G401 (cell line): ENCODE measurements at regions not wholly inside any gene's neighbourhood (a gene's known extent, or its start where the extent isn't known, plus 50 kb on each side); places are given as distances from the start of the nearest gene placed in this dataset.
A peak's percentile ranks its signal among the peaks of the same experiment; 100 is the strongest.

ENCODE experiments used
- DNase-seq: peaks from one replicate; pipeline ENCODE4 v3.0.0-alpha.2; 2015; ENCODE audit warnings: low spot score
- in situ Hi-C: cut with HindIII; loops from 2 replicates; pipeline ENCODE4 v1.10.0; 2016; ENCODE audit warnings: low sequenced_read_pairs, mixed read lengths

DNA sequence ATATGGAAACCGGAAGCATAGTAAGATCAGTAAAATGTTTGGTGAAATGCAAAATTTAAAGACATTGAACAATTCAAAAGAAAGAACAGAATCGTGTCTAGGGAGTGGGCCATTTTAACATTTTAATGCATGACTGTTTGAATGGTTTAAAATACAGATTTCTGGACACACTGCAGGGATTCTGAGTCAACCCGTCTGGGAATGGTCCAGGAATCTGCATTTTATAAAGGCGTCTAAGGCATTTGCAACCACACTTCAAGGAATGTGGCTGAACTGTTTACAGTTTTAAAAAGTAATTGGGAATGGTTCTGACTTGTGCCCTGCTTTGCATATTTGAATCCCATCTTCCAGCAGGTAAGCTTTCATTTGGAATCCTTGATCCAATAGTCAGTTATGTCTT lies 811.7 kb upstream of the WWC1 start:
- in situ Hi-C loops = no loop called here

GRCh38 chr5:167481345-167481744 lies 810.1 kb upstream of the WWC1 start:
- no peak for DNase-seq
- in situ Hi-C loops = no loop called here

More for the DNA sequence above, 811.7 kb upstream of the WWC1 start:
- DNase-seq = no peak

DNA sequence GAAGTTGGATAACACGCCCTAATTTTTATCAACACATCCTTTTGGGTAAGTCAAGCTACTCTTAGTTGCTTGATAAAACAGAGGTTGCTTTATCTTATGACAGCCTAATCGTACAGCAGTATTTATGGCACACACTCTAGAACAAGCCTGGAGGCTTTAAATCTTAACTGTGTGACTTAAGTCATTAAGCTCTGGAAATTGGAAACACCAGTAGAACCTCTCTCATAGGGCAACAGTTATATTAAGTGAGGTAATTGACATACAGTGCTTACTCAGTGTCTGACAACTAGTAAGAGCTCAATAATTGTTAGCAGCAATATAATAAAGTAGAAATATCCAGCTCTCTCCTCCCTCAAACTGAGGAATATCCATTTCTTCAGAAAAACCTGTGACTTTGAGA lies 808.9 kb upstream of the WWC1 start:
- DNase-seq = no peak
- in situ Hi-C loops = no loop called here

DNA sequence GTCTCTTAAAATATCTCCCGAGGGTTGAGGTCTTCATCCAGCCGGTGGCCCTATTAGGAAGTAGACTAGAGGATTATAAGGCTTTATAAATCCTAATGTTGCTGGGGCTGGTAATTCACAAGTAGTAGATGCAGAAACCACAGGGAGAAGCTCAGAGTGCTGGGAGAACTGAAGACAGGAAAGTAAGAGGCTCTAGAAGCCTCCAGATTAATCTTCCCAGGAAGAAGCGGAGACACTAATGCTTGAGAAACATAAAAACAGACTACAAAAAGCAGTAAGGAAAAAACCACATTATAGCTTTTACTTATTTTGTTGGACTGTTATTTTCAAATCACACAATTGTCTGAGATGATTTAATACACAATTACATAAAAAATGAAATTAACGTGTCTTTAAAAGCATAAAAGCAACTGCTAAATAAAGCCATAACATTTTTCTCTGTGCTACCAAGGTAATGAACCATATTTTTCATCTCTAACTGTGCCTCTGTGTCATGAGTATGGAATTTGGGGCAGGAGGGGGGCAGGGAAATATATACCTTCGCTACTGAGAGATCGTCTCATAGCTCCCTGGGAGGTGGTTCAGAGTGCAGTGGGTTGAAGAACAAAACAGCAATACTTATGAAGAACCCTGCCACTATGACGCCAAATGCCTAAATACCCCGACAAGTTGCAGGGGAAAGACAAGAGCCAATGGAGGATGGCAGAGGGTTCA lies 806.2 kb upstream of the WWC1 start:
- in situ Hi-C loops = no loop called here
- DNase-seq = no peak

GRCh38 chr5:167488371-167488770 lies 803.1 kb upstream of the WWC1 start:
- in situ Hi-C loops = no loop called here
- no peak for DNase-seq

DNA sequence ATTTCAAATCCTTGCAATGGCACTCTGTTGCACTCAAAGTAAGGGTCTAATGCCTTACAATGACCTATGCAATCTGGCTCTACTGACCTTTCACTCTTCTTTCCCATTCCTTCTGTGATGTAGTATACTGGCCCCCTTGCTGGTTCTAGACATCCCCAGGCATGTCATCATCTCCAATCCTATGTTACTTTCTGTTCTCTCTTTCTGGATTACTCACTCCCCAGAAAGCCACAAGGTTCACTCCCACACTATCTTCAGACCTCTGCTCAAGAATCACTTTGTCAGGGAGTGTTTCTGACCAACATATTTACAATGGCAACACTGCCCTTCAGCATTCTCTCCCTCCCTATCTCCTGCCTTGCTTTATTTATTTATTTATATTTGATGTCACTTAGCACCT lies 802.2 kb upstream of the WWC1 start:
- in situ Hi-C loops = no loop called here
- DNase-seq = no peak

DNA sequence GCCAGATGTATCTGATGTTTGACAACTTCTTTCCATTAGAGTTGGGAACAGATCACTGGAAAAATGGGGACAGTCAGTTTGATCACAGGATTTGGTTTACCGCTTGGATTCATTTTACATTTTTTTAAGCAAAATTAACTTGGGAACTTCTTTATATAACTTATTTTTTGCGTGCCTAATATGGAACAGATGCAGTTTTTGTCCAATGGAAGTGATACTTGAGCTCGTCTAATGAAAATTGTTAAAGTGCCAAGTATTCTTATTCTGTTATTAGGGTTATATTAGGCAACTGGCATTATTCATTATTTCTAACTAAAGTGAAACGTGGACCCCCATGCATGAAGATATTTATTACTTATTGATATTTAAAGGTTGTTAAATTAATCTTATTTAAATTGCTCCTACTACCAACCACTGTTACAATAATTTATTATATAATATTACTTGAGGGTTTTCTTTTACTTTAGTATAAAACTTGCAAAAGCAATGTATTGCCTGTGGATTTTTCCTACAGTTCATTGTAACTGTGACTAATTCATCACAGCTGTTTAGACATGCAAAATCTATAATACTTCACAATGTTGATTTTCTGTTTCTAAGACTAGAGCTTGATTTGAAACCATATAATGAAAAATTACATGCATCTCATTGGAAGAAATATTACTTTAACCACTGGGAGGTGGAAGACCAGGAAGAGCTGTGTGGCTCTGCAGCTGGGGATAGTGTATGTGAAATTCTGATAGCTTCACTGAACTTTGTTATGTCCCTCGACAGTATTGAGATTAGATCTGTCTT lies 787.3 kb upstream of the WWC1 start:
- in situ Hi-C loops = no loop called here
- DNase-seq = no peak

GRCh38 chr5:167507463-167508233 lies 783.8 kb upstream of the WWC1 start:
- DNase-seq = no peak
- in situ Hi-C loops = no loop called here

DNA sequence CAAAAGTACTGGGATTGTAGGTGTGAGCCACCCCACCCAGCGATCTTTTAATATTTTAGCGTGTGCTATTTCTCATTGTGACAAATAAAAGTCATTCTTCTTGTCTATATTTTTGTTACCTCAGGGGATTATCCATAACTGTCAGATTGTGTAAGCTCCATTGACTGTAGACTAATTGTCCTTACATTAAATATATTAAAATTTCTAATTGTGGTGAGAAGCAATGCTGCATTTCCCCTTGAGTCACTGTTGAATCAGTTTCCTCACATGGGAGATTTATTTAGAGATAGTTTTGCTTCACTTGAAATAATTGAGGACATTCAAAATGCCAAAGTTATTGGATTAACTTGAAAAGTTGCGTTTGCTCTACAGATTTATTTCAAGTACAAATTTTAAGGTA lies 782.4 kb upstream of the WWC1 start:
- DNase-seq = no peak
- in situ Hi-C loops = no loop called here

GRCh38 chr5:167511276-167511675 lies 780.2 kb upstream of the WWC1 start:
- in situ Hi-C loops = no loop called here
- DNase-seq = no peak

GRCh38 chr5:167512111-167512510 lies 779.3 kb upstream of the WWC1 start:
- no peak for DNase-seq
- in situ Hi-C loops = no loop called here

DNA sequence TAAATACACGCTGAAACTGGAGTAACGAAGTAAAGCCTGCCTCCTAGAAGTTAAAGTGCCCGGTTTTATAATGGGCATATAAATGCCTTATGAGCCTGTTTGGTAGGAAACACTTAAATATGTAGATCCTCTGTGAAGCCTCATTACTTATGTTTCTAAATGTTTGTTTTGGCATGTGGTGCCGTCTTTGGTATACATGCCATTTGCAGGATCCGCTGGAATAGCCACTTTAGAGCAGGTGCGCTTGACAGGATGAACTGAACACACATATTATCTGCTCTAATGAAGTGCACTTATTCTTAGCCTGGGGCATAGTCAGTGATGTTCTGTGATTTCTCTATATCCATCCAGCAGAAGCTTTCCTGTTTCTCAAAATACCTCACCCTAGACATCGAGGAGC lies 778.1 kb upstream of the WWC1 start:
- in situ Hi-C loops = no loop called here
- no peak for DNase-seq

- DNase-seq = no peak
- in situ Hi-C loops = no loop called here
Observed at GRCh38 chr5:167514461-167514860, 777.0 kb upstream of the WWC1 start.

DNA sequence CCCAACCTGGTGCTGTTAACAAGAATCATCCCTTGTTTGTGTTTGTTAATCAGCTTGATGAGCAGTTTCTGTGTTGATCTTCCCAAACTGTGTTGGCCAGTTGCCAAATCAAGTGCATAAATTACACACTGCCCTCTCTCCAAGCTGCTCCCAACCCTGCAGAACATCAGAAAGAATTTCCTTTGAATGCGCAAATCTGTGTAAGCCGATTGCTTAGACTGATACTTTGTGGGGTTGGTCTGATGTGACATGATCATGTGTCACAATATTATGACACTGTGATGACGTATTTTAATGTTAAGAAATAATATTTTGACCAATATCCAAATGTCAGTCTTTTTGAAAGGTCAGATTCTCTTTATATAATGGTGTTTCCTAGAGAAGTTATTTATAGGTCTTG lies 766.4 kb upstream of the WWC1 start:
- DNase-seq = peak; percentile 13
- in situ Hi-C loops = no loop called here

GRCh38 chr5:167528651-167529050 lies 762.8 kb upstream of the WWC1 start:
- no peak for DNase-seq
- in situ Hi-C loops = no loop called here

- DNase-seq = no peak
Observed at GRCh38 chr5:167530548-167530947, 760.9 kb upstream of the WWC1 start.

GRCh38 chr5:167533814-167534795 lies 757.3 kb upstream of the WWC1 start:
- in situ Hi-C loops = no loop called here
- no peak for DNase-seq

More at GRCh38 chr5:167530548-167530947, 760.9 kb upstream of the WWC1 start:
- in situ Hi-C loops = no loop called here

DNA sequence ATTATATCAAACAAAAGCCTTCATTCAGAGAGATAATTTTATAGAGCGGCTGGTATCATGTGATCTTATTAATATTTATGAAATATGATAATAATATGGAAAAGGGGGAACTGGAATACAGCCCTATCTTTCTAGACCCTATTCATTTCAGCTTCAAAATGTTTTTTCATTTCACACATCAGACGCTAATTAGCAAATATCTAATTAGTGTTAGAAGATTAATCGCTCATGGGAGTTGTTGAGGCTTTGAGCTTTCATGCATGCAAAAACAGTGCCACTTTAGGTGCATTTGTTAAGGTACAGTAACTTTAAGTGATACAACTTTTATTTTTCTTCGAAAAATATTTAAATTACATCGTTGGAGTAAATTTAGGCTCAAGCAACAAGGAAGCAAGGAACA lies 751.7 kb upstream of the WWC1 start:
- no peak for DNase-seq
- in situ Hi-C loops = no loop called here

- DNase-seq = no peak
- in situ Hi-C loops = no loop called here
Observed at GRCh38 chr5:167546270-167546669, 745.2 kb upstream of the WWC1 start.
